CD4-positive, alpha-beta T cell treated with Interleukin-4 for 1 hour (primary cell): ENCODE measurements at regions not wholly inside any gene's neighbourhood (a gene's known extent, or its start where the extent isn't known, plus 50 kb on each side); places are given as distances from the start of the nearest gene placed in this dataset.

Experiments used
- DNase-seq, 2 donors: peaks; one replicate each; pipeline ENCODE4 v3.0.0-alpha.2; 2020 to 2022

GRCh38 chr6:16974704-16975359 is 127.0 kb upstream of the STMND1 start:
- DNase-seq: no peak

- DNase-seq: no peak
These were observed 127.5 kb upstream of the STMND1 start for GRCh38 chr6:16974387-16974673.

- DNase-seq: no peak
These were observed 128.1 kb upstream of the STMND1 start for GRCh38 chr6:16973545-16974386.

GRCh38 chr6:16973051-16973450 is 128.8 kb upstream of the STMND1 start:
- no peak for DNase-seq

- DNase-seq: no peak
These were observed 129.3 kb upstream of the STMND1 start for GRCh38 chr6:16972535-16972934.

GRCh38 chr6:16969699-16970655 is 131.9 kb upstream of the STMND1 start:
- no peak for DNase-seq

GRCh38 chr6:16968101-16968500 is 133.7 kb upstream of the STMND1 start:
- no peak for DNase-seq

- no peak for DNase-seq
These were observed 134.4 kb upstream of the STMND1 start for GRCh38 chr6:16967470-16967817.

- DNase-seq: no peak
These were observed 134.9 kb upstream of the STMND1 start for GRCh38 chr6:16966791-16967469.

- DNase-seq: no peak
These were observed 136.2 kb upstream of the STMND1 start for GRCh38 chr6:16965689-16966088.

GRCh38 chr6:16964553-16965499 is 137.0 kb upstream of the STMND1 start:
- peak; percentile 65 to 66 for DNase-seq

- no peak for DNase-seq
These were observed 140.3 kb upstream of the STMND1 start for GRCh38 chr6:16961577-16961976.

- DNase-seq: no peak
These were observed 142.1 kb upstream of the STMND1 start for GRCh38 chr6:16959789-16960188.

GRCh38 chr6:16956361-16956760 is 145.5 kb upstream of the STMND1 start:
- DNase-seq: peak in 1 of 2 donors; percentile 37

- no peak for DNase-seq
These were observed 146.0 kb upstream of the STMND1 start for GRCh38 chr6:16955899-16956298.

GRCh38 chr6:16953905-16954304 is 147.9 kb upstream of the STMND1 start:
- no peak for DNase-seq

GRCh38 chr6:16953446-16953845 is 148.4 kb upstream of the STMND1 start:
- DNase-seq: no peak

- no peak for DNase-seq
These were observed 150.9 kb upstream of the STMND1 start for GRCh38 chr6:16950825-16951495.

GRCh38 chr6:16950302-16950701 is 151.5 kb upstream of the STMND1 start:
- DNase-seq: no peak

- no peak for DNase-seq
These were observed 152.1 kb upstream of the STMND1 start for GRCh38 chr6:16949716-16950115.

- DNase-seq: no peak
These were observed 153.5 kb upstream of the STMND1 start for GRCh38 chr6:16948396-16948795.
